Upper lobe of left lung (tissue), 6 donors: ENCODE measurements at regions not wholly inside any gene's neighbourhood (a gene's known extent, or its start where the extent isn't known, plus 50 kb on each side); places are given as distances from the start of the nearest gene placed in this dataset.
A peak's percentile ranks its signal among the peaks of the same experiment; 100 is the strongest.

Source experiments
- ATAC-seq, 2 donors: fragments of 200-7000 bp; cut with Tn5 transposase; one replicate each; pipeline ENCODE4 v1.9.1; 2022; ENCODE audit warnings: mild to moderate bottlenecking in 2 of 2, moderate library complexity in 2 of 2; ENCODE audit not compliant: low FRiP score in 2 of 2
- DNase-seq, 2 donors: peaks; one replicate each; pipeline ENCODE4 v3.0.0-alpha.2; 2019 to 2020
- H3K27ac ChIP-seq, 4 donors: fragments of 200-600 bp; sonication (generic); one replicate each; pipeline ENCODE4 v1.5.1; 2016 to 2019
- H3K27me3 ChIP-seq, 4 donors: fragments of 200-600 bp; sonication (generic); one replicate each; pipeline ENCODE4 v1.5.1; 2017 to 2019
- H3K36me3 ChIP-seq, 4 donors: fragments of 200-600 bp; sonication (generic); one replicate each; pipeline ENCODE4 v1.5.1; 2016 to 2019
- H3K4me1 ChIP-seq, 4 donors: fragments of 200-600 bp; sonication (generic); one replicate each; pipeline ENCODE4 v1.5.1; 2018 to 2019
- H3K4me3 ChIP-seq, 4 donors: fragments of 200-600 bp; sonication (generic); one replicate each; pipeline ENCODE4 v1.5.1; 2017 to 2019; ENCODE audit warnings: mild to moderate bottlenecking in 2 of 4, moderate library complexity in 1 of 4
- H3K9me3 ChIP-seq, 4 donors: fragments of 200-600 bp; sonication (generic); one replicate each; pipeline ENCODE4 v1.5.1; 2018 to 2019
- CTCF ChIP-seq, 6 experiments: fragments of 450-650 bp in 4 of 6; fragments of 200-600 bp in 2 of 6; sonication (generic) in 2 of 6; IDR thresholded peaks; one replicate each; pipeline ENCODE4 v1.5.1; 2016 to 2019; ENCODE audit warnings: antibody characterized with exemption in 6 of 6
- EP300 ChIP-seq, 4 donors: sonication (generic); formaldehyde crosslinking; IDR thresholded peaks; one replicate each; pipeline ENCODE4 v1.5.1; 2017; ENCODE audit warnings: antibody characterized with exemption in 4 of 4, control low read depth in 2 of 4
- POLR2A ChIP-seq, 4 donors: fragments of 450-650 bp; IDR thresholded peaks; one replicate each; pipeline ENCODE4 v1.5.1; 2016 to 2017; ENCODE audit warnings: antibody characterized with exemption in 4 of 4, mild to moderate bottlenecking in 2 of 4
- POLR2AphosphoS5 ChIP-seq, 2 donors: sonication (generic); formaldehyde crosslinking; IDR thresholded peaks; one replicate each; pipeline ENCODE4 v1.5.1; 2017; ENCODE audit warnings: antibody characterized with exemption in 2 of 2
- WGBS, 2 donors: methylation state at CpG; one replicate each; pipeline ENCODE4 v1.1.5; 2017 to 2018; 5-methylcytosine and 5-hydroxymethylcytosine counted together
- donor health status: DM: no; HTN: no; CAD: no; lungs with moderate emphysema.
- donor health status: DM: no; HTN: yes; CAD: no; lungs with severe emphysema.

- Histone ChIP-seq H3K4me1 (no peaks in the 10 kb centered on the region), H3K27ac (no peak overlapping the region), H3K27me3 (no peaks in the 10 kb centered on the region), H3K36me3 (no peaks in the 10 kb centered on the region), H3K4me3 (no peak overlapping the region), H3K9me3 (no peaks in the 10 kb centered on the region)
- DNase-seq (peak in 1 of 2 donors; percentile 17), ATAC-seq (no peak)
- no peak for TF ChIP-seq CTCF (IDR thresholded peaks at IDR 0.05)
- no peak for TF ChIP-seq POLR2A (IDR thresholded peaks at IDR 0.05)
- TF ChIP-seq EP300 (IDR thresholded peaks at IDR 0.05), result no peak
- TF ChIP-seq POLR2AphosphoS5 (IDR thresholded peaks at IDR 0.05), result no peak
- WGBS, 2 donors, result 78 to 88% methylated on average over 8 to 19 of the region's 22 CpGs
Measured at GRCh38 chr22:48851933-48852549, 975.6 kb downstream of the BRD1 start.

GRCh38 chr22:48850658-48851287 lies 976.9 kb downstream of the BRD1 start:
- TF ChIP-seq POLR2AphosphoS5 (IDR thresholded peaks at IDR 0.05), result no peak
- no peak for TF ChIP-seq CTCF (IDR thresholded peaks at IDR 0.05)
- no peak for TF ChIP-seq POLR2A (IDR thresholded peaks at IDR 0.05)
- no peak for TF ChIP-seq EP300 (IDR thresholded peaks at IDR 0.05)
- DNase-seq (no peak), ATAC-seq (no peak)
- WGBS, 2 donors, result 86 to 89% methylated on average over 9 to 16 of the region's 16 CpGs
- H3K4me3 ChIP-seq, result no peak overlapping the region
- H3K4me1 ChIP-seq, result no peaks in the 10 kb centered on the region
- no peaks in the 10 kb centered on the region for H3K9me3 ChIP-seq
- H3K36me3 ChIP-seq, result no peaks in the 10 kb centered on the region
- H3K27me3 ChIP-seq, result no peaks in the 10 kb centered on the region
- no peak overlapping the region for H3K27ac ChIP-seq

GRCh38 chr22:48849963-48850657 lies 977.6 kb downstream of the BRD1 start:
- Histone ChIP-seq H3K36me3 (no peaks in the 10 kb centered on the region), H3K27ac (no peak overlapping the region), H3K27me3 (no peaks in the 10 kb centered on the region), H3K4me3 (no peak overlapping the region), H3K9me3 (no peaks in the 10 kb centered on the region), H3K4me1 (no peaks in the 10 kb centered on the region)
- TF ChIP-seq EP300 (IDR thresholded peaks at IDR 0.05) (no peak), POLR2A (IDR thresholded peaks at IDR 0.05) (no peak), POLR2AphosphoS5 (IDR thresholded peaks at IDR 0.05) (no peak), CTCF (IDR thresholded peaks at IDR 0.05) (no peak)
- 66 to 77% methylated on average over 11 of the region's 13 CpGs for WGBS, 2 donors
- no peak for DNase-seq
- ATAC-seq, result peak in 1 of 2 donors; percentile 8

GRCh38 chr22:48849219-48849912 lies 978.3 kb downstream of the BRD1 start:
- Histone ChIP-seq H3K36me3 (no peaks in the 10 kb centered on the region), H3K27ac (no peak overlapping the region), H3K27me3 (no peaks in the 10 kb centered on the region), H3K4me3 (no peak overlapping the region), H3K4me1 (no peaks in the 10 kb centered on the region), H3K9me3 (no peaks in the 10 kb centered on the region)
- 47 to 60% methylated on average over 8 of the region's 8 CpGs for WGBS, 2 donors
- ATAC-seq (no peak), DNase-seq (no peak)
- no peak for TF ChIP-seq CTCF (IDR thresholded peaks at IDR 0.05)
- TF ChIP-seq POLR2A (IDR thresholded peaks at IDR 0.05), result no peak
- no peak for TF ChIP-seq POLR2AphosphoS5 (IDR thresholded peaks at IDR 0.05)
- TF ChIP-seq EP300 (IDR thresholded peaks at IDR 0.05), result no peak
